IPS-NIHi11 (cell line): ENCODE measurements at regions not wholly inside any gene's neighbourhood (a gene's known extent, or its start where the extent isn't known, plus 50 kb on each side); places are given as distances from the start of the nearest gene placed in this dataset.
A peak's percentile ranks its signal among the peaks of the same experiment; 100 is the strongest.
"Not testable (repeated sequence)": the region's sequence is repeated elsewhere in the genome, so short reads cannot be mapped to it uniquely, and the experiment has no call there.

ENCODE experiments used
- DNase-seq: peaks from one replicate; pipeline ENCODE4 v3.0.0; 2012; ENCODE audit warnings: mixed read lengths, low spot score

GRCh38 chr3:72276806-72277205 lies 491.9 kb upstream of the PROK2 start:
- DNase-seq, result no peak

GRCh38 chr3:72275331-72275751 lies 490.4 kb upstream of the PROK2 start:
- no peak for DNase-seq

GRCh38 chr3:72274493-72275330 lies 489.8 kb upstream of the PROK2 start:
- no peak for DNase-seq

GRCh38 chr3:72273615-72274014 lies 488.7 kb upstream of the PROK2 start:
- peak; percentile 70 for DNase-seq

- DNase-seq, result no peak
Measured at GRCh38 chr3:72272356-72272755, 487.4 kb upstream of the PROK2 start.

GRCh38 chr3:72271923-72272322 lies 487.0 kb upstream of the PROK2 start:
- no peak for DNase-seq

GRCh38 chr3:72271216-72271615 lies 486.3 kb upstream of the PROK2 start:
- no peak for DNase-seq

- DNase-seq, result no peak
Measured at GRCh38 chr3:72270730-72271129, 485.8 kb upstream of the PROK2 start.

- no peak for DNase-seq
Measured at GRCh38 chr3:72270072-72270681, 485.2 kb upstream of the PROK2 start.

- no peak for DNase-seq
Measured at GRCh38 chr3:72269475-72269874, 484.5 kb upstream of the PROK2 start.

- not testable (repeated sequence) for DNase-seq
Measured at GRCh38 chr3:72266921-72267524, 482.1 kb upstream of the PROK2 start.

GRCh38 chr3:72266016-72266370 lies 481.0 kb upstream of the PROK2 start:
- no peak for DNase-seq

GRCh38 chr3:72265256-72266015 lies 480.5 kb upstream of the PROK2 start:
- peak; percentile 44 for DNase-seq

- no peak for DNase-seq
Measured at GRCh38 chr3:72263223-72263990, 478.5 kb upstream of the PROK2 start.

GRCh38 chr3:72262736-72263135 lies 477.8 kb upstream of the PROK2 start:
- no peak for DNase-seq

GRCh38 chr3:72261566-72262564 lies 476.9 kb upstream of the PROK2 start:
- DNase-seq, result no peak

- no peak for DNase-seq
Measured at GRCh38 chr3:72260588-72260910, 475.6 kb upstream of the PROK2 start.

- DNase-seq, result no peak
Measured at GRCh38 chr3:72259755-72260587, 475.0 kb upstream of the PROK2 start.

GRCh38 chr3:72258361-72259141 lies 473.6 kb upstream of the PROK2 start:
- DNase-seq, result peak; percentile 35
